ENCODE measurements at regions not wholly inside any gene's neighbourhood (a gene's known extent, or its start where the extent isn't known, plus 50 kb on each side); places are given as distances from the start of the nearest gene placed in this dataset.

GRCh38 chr3:144771381-144771870, 799.8 kb downstream of the DIPK2A start:
- peaks cover 40% of the 10 kb centered on the region for H3K9me3 Mint-ChIP-seq
- no peak for DNase-seq
- no peak for TF ChIP-seq CTCF (IDR thresholded peaks at IDR 0.05)
- H3K27ac Mint-ChIP-seq = no peak overlapping the region
- no peaks in the 10 kb centered on the region for H3K36me3 Mint-ChIP-seq (ENCODE audit: low read depth)
- H3K27me3 Mint-ChIP-seq (ENCODE audit: insufficient read depth) = no peaks in the 10 kb centered on the region
- H3K4me3 Mint-ChIP-seq = no peak overlapping the region
- no peaks in the 10 kb centered on the region for H3K4me1 Mint-ChIP-seq (ENCODE audit: low read depth)

GRCh38 chr3:144772372-144772771, 800.7 kb downstream of the DIPK2A start:
- Mint-ChIP-seq H3K9me3 (peaks cover 47% of the 10 kb centered on the region), H3K27ac (no peak overlapping the region), H3K4me1 (ENCODE audit: low read depth) (no peaks in the 10 kb centered on the region), H3K4me3 (no peak overlapping the region), H3K27me3 (ENCODE audit: insufficient read depth) (no peaks in the 10 kb centered on the region), H3K36me3 (ENCODE audit: low read depth) (no peaks in the 10 kb centered on the region)
- TF ChIP-seq CTCF (IDR thresholded peaks at IDR 0.05) = no peak
- DNase-seq = no peak

GRCh38 chr3:144773350-144773749, 801.7 kb downstream of the DIPK2A start:
- H3K9me3 Mint-ChIP-seq = peaks cover 49% of the 10 kb centered on the region
- no peak for DNase-seq

GRCh38 chr3:144774897-144775296, 803.3 kb downstream of the DIPK2A start:
- no peak overlapping the region for H3K27ac Mint-ChIP-seq
- H3K27me3 Mint-ChIP-seq (ENCODE audit: insufficient read depth) = no peaks in the 10 kb centered on the region
- no peaks in the 10 kb centered on the region for H3K4me1 Mint-ChIP-seq (ENCODE audit: low read depth)
- no peak overlapping the region for H3K4me3 Mint-ChIP-seq
- peaks cover 56% of the 10 kb centered on the region for H3K9me3 Mint-ChIP-seq
- TF ChIP-seq CTCF (IDR thresholded peaks at IDR 0.05) = no peak
- no peak for DNase-seq
- no peaks in the 10 kb centered on the region for H3K36me3 Mint-ChIP-seq (ENCODE audit: low read depth)

More at GRCh38 chr3:144773350-144773749, 801.7 kb downstream of the DIPK2A start:
- Mint-ChIP-seq H3K27me3 (ENCODE audit: insufficient read depth) (no peaks in the 10 kb centered on the region), H3K4me3 (no peak overlapping the region), H3K27ac (no peak overlapping the region), H3K36me3 (ENCODE audit: low read depth) (no peaks in the 10 kb centered on the region), H3K4me1 (ENCODE audit: low read depth) (no peaks in the 10 kb centered on the region)
- TF ChIP-seq CTCF (IDR thresholded peaks at IDR 0.05) = no peak

- no peak for DNase-seq
- no peak overlapping the region for H3K4me3 Mint-ChIP-seq
- H3K27me3 Mint-ChIP-seq (ENCODE audit: insufficient read depth) = no peaks in the 10 kb centered on the region
- no peak overlapping the region for H3K27ac Mint-ChIP-seq
- H3K9me3 Mint-ChIP-seq = peaks cover 59% of the 10 kb centered on the region
- no peaks in the 10 kb centered on the region for H3K36me3 Mint-ChIP-seq (ENCODE audit: low read depth)
- no peak for TF ChIP-seq CTCF (IDR thresholded peaks at IDR 0.05)
- H3K4me1 Mint-ChIP-seq (ENCODE audit: low read depth) = no peaks in the 10 kb centered on the region
These were observed 803.9 kb downstream of the DIPK2A start for GRCh38 chr3:144775551-144775950.

- no peak for DNase-seq
- no peak overlapping the region for H3K27ac Mint-ChIP-seq
- no peaks in the 10 kb centered on the region for H3K4me1 Mint-ChIP-seq (ENCODE audit: low read depth)
- H3K36me3 Mint-ChIP-seq (ENCODE audit: low read depth) = no peaks in the 10 kb centered on the region
- H3K4me3 Mint-ChIP-seq = no peak overlapping the region
- TF ChIP-seq CTCF (IDR thresholded peaks at IDR 0.05) = no peak
- H3K27me3 Mint-ChIP-seq (ENCODE audit: insufficient read depth) = no peaks in the 10 kb centered on the region
- peaks cover 49% of the 10 kb centered on the region for H3K9me3 Mint-ChIP-seq
These were observed 806.3 kb downstream of the DIPK2A start for GRCh38 chr3:144777906-144778305.
